GM03348 (cell line): ENCODE measurements at regions not wholly inside any gene's neighbourhood (a gene's known extent, or its start where the extent isn't known, plus 50 kb on each side); places are given as distances from the start of the nearest gene placed in this dataset.

ENCODE experiments used
- DNase-seq: peaks from one replicate; pipeline ENCODE4 v3.0.0; 2012; ENCODE audit warnings: low spot score

DNA sequence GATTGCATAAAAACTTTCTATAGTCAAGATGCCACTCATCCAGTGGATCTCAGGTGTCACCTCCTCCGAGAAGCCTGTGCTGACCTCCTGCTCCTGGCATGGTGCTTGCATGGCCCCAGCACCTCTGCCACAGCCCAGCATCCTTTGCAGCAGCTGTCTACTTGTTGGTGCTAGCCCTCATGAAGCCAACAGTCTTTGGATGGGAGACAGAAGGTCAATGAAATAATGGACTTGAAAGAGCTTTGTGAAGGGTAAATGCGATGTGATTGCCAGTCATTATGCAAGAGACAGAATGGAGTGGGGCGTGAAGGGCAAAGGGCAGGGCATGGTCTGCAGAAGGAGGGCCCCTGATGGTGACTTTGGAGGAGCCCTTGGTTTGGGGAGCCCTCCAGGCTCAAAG is 63.0 kb upstream of the CLMN start:
- DNase-seq = no peak

- no peak for DNase-seq
Observed at GRCh38 chr14:95381726-95382125, 62.0 kb upstream of the CLMN start.

GRCh38 chr14:95380350-95381042 is 60.8 kb upstream of the CLMN start:
- no peak for DNase-seq

DNA sequence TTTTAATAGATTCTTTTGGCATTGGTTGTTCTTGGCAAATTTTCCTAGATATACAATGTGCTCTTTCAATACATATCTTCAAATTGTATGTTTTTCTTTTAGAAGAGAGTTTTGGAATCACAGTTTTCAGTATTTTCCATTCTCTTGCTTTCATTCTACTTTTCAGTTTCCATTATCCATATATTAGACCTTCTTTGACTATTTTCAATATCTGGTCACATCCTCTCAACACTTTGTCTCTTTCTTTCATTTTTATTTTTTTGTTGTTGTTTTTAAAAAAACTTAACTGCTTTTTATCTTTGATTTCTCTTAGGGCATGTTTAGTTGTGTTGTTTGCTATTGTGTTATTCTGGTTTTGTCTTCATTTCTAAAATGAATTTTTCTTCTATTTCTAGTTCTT is 59.9 kb upstream of the CLMN start:
- no peak for DNase-seq

- no peak for DNase-seq
Observed at GRCh38 chr14:95375539-95376109, 55.9 kb upstream of the CLMN start.

- no peak for DNase-seq
Observed at GRCh38 chr14:95374239-95374997, 54.7 kb upstream of the CLMN start.

DNA sequence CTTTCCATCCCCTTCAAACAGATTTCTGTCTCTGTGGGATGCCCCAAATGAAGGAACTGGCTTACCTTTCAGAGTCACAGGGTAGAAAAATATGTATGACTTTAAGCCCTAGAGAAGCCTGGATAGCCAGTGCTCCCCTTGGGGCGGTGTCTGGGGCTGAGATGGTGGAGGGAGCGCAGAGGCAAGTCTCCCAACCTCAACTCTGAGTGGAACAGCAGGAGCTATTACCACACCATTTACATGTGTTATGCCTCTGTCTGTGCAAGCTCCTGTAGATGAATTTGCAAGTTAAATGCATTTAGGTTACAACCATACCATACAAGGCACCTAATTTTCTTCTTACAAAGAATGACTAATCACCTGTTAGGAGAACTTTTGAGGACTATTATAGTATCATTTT is 50.4 kb upstream of the CLMN start:
- no peak for DNase-seq
